GM21528 (cell line): ENCODE measurements at regions not wholly inside any gene's neighbourhood (a gene's known extent, or its start where the extent isn't known, plus 50 kb on each side); places are given as distances from the start of the nearest gene placed in this dataset.
"Not testable (repeated sequence)": the region's sequence is repeated elsewhere in the genome, so short reads cannot be mapped to it uniquely, and the experiment has no call there.

Source experiments
- ATAC-seq: cut with Tn5 transposase; IDR thresholded peaks from one replicate; pipeline ENCODE4 v1.9.1; 2021; ENCODE audit warnings: mild to moderate bottlenecking, moderate library complexity; ENCODE audit not compliant: unreplicated experiment, low FRiP score

DNA sequence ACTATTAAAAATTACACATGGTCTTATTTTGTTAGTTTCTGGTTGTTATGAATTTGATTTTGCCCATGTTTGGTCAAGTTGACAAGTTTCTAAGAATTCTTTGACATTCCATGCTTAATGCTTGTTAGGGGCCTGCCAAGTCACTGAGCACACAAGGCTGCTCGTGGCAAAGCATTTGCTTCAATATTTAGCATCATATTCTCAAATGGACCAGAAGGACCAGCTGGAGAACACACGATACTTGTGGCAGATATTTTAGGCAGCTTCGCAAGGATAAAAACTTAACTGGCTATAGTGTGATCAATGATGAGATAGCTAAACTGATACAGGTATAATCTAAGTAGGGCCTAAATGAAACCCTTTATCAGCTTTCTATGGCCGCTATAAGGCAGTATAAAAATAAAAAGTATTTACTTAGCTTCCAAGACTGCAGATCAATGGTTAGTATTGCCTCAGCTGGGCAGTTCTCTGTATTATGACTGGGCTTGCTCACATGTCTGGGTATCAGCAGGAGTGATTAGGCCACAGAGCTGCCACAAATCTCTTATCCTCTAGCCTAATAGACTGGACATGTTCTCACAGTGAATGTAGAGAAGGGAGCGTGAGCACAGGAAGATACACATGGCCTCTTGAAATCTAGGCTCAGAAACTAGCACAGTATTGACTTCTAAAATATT, 155.9 kb upstream of the SPRY2 start:
- no peak for ATAC-seq

DNA sequence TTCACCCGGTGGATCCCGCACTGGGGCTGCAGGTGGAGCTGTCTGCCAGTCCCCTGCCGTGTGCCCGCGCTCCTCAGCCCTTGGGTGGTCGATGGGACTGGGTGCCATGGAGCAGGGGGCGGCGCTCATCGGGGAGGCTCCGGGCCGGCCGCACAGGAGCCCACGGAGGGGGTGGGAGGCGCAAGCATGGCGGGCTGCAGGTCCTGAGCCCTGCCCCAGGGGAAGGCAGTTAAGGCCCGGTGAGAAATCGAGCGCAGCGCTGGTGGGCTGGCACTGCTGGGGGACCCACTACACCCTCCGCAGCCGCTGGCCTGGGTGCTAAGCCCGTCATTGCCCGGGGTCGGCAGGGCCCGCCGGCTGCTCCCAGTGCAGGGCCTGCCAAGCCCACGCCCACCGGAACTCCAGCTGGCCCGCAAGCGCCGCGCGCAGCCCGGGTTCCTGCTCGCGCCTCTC, 149.6 kb upstream of the SPRY2 start:
- ATAC-seq = not testable (repeated sequence)

DNA sequence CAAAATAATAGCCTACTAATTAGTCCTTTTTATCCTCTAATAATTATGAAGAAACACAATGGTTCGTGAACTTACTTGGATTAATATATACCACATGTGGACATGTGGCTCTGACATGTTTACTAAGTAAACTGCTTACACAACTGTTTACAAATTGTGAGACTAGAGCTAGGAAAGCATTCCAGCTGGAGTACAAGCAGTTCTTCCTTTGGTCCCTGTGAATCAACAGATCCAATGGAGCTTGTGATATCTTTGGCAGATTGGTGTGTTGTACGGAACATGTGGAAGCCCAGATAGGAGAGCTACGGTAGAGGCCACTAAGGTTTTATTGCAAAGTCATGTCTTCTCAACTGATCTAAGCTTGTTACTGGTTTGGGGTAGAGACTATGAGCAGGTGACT, 145.5 kb upstream of the SPRY2 start:
- ATAC-seq = no peak

DNA sequence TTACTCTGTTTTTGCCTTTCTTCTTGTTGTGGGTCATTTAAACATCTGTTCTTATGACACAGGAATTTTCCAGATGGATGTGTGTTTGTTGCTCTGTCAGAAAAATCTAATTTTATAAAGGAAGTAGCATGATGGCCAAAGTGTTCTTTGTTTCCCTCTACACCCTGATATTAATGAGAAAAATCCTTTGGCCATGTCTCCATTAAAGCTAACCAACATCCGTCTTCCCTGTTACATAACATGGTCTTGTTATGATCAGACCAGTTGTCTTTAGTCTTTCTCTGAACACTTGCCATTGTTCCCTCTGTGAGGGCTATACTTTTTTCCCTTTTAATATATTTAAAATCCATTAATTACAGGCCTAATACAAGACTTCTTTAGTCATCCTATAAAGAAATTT, 142.2 kb upstream of the SPRY2 start:
- ATAC-seq = no peak

DNA sequence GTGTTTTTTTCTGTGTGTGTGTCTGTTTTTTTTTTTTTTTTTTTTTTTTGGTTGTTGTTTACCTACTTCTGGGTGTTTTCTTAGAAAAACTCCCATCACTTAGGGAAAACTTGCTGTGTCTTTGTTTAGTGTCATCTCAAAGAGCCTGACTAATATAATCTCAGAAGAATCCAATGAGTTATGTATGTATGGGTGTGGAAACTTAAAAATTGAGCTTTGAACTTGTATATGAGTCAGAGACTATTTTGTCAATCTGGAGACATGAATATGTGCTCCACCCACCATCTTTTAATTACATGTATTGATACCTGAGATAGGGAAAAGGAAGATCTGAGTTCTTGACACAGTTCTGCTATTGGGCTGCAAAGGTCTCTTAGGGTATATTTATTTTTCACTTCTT, 140.7 kb upstream of the SPRY2 start:
- ATAC-seq = no peak

DNA sequence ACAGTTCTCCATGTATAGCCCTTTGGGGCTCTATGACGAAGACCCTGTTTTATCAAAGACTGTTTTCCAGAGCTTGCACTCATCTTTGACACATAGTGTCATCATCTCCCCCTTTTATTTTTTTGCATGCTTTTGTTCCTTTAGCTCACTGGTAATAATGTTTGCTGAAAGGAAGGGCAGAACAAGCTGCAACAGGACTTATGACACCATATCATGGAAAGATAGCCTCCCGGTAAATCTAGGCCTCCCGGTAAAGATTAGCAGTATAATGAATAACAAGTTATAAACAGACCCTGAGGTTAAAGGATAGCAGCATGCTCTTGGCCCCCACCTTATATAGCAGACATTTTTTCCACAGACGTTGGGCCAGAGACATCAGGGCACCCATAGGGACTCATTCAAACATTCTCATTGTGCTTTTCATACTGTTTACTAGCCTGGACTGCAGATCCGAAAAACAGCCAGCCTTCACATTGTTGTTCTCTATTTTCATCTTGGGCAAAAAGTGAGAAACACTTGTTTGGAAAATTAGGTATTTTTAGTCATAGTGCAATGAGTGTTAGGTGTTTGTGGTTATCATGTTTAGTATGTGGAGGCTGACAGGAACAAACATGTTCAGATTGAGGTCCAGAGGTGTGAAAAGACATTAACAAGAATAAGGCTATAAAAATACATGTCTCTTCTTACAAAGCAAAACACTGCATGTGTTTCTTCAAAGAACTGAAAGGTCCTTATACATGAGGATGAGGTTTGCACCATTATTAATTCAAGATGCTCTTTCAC, 136.9 kb upstream of the SPRY2 start:
- ATAC-seq = no peak

DNA sequence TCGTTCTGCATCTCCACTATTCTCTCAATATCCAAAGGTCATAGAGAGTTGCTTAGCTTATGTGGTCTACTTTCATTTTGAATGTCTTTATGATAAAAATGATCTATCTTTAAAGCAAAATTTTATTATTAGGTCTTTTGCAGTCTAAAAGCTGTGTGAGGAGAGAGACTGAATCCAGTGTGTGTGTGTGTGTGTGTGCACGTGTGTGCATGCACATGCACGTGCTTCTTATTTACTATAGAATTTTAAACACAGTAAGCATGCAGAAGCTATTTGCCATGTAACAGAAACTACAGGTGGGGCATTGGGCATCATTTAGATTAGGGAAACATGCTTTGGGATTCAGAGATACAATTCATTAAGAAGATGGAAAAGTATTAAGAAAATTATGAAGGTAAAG, 136.0 kb upstream of the SPRY2 start:
- ATAC-seq = no peak

DNA sequence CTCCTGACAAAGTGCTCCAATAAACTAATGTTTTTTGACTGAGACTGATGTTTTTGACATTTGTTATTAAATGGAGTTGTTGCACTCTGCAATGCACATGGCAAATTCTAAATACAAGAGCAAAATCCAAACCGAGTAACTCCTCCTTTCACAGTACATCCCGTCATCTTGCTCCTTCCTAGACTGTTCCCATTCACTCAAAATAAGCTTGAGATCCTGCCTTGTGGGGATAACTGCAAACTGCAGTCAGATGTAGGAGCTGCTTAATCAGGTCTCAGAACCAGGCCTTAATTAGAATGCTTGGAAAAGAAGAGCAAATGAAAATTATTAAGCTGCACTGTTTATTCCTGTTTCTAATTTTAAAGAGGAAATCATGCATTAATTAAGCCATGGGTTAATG, 134.8 kb upstream of the SPRY2 start:
- no peak for ATAC-seq

DNA sequence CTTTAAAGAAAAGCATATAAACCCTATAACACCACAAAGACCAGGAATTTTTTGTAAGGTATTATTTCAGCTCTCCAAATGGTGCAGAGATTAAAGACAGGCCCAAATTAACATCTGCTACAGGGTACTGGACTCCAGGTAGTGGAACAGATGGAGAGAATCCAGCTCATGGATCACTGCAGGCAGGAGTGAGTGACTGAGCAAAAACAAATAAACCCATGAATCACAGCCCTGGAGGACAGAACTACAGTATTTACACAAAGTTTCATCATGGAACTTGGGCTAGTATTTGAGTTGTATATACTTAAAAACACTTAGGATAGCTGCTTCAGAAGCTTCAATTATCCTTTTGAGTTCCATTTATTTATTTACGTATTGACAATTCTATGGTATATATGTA, 132.8 kb upstream of the SPRY2 start:
- ATAC-seq = no peak

DNA sequence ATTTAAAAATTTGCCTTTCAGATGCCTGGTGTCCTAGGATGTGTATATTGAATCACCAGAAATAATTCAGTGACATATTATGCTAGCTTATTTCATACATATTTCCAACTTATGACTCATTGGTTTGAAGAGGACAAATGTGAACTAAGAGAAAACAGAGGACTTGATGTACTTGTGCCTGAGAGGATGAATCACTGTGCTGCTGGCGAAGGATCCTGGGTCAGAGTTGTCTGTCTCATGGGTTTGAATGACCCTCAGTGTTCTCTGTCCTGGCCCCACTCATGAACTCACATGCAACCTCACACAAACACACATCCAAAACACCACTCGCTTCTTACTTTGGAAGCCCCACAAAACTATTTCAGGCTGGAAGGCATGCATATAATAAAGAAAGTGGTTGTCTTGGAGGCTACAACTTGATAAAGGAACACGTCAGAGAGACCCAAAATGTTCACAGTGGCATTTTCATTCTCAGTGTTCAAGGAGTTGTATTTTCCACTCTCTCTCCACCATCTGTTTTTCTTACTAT, 129.0 kb upstream of the SPRY2 start:
- no peak for ATAC-seq

DNA sequence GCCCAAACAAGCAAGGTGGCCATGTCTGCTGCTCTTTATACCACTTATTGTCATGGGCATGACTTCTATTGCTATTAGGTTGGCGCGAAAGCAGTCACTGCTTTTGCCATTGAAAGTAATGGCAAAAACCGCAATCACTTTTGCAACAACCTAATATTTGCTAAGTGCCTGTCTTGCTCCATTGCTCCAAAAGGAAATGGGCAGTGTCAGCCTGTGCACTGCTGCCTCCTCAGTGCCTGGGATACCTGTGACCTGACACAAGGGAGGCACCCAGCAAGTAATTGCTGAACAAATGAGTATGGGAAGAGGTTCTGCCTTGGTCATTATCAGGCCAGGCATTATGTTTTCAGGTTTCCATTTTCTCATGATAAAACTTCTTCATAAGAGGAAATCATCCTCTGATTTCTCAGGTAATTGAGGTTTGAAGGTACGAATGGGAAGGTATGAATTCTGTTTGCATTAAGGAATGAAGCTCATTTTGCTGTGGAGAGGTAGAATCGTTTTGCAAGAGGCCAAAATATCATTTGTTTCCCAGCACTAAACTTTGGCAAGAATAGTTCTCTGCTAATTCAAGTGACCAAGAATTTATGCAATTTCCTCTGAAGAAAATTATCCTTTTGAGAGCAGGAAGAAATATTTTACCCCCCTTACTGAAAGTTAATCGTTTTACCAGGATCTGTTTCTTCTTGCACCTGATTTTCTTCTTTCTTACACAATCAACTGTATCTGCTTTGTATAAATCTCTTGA, 128.4 kb upstream of the SPRY2 start:
- ATAC-seq = no peak

DNA sequence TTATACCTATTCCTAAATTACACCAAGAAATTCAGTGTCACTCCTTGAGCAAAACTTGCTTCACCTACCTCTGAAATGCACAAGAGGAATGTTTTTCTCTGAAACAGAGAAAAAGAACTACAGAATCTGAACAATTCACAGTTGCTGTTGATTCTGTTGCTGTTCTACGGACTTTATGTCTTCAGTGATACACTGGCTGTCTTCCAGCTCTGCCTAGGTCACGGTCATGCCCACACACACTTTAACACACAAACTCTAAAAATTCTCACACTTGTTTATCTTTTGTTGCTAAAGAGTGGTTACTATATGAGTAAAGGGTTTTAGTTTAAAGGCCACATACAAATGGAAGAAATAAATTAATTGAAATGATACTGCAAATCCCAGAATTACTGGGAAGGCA, 124.4 kb upstream of the SPRY2 start:
- ATAC-seq = no peak

DNA sequence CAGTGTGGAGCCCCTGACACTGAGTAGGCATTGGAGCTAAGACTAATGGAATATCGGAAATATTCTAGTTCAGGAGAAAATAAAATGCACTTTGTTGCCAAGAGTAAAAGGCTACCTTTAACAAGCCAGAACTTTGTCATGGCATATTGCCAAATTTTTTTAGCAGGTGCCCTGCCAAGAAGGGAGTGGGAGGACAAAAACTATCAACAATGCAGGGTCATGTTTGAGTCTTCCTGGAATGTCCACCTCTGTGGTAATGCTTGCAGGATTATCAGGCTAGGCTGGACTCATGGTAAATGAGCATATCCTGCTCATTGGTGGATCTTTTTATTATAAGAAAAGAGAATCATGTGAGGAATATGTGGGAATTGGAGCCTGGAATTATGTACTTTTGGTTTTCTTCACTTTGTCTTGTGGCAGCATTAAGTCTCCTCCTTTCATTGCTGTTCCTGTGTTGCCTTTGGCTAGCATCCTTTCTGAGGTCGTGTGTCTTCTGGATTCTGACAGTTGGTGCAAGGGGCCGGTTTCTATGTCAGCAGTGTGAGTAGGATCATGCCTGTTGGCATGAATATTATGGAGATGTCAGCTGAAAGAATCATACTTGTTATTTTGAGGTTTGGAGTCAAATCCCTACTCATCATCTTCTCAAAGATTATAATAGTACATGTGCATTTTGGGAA, 122.9 kb upstream of the SPRY2 start:
- ATAC-seq = no peak

DNA sequence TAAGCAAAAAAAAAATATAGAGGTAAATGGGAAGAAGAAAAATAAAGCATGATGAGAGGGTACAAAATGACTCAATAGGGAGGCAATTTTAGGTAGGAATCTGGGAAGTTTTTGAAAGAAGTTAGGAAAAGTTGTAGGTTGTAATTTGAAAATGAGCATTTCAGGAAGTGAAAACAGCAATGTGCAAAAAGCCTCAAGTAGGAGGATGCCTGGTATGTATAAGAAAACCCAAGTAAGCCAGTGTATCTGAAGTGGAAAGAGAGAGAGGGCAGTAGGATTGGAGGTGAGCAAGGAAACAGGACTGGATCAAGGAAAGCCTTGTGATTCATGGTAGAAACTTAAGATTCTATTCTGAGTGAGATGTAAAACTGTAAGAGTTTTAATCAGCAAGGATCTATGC, 121.6 kb upstream of the SPRY2 start:
- no peak for ATAC-seq

DNA sequence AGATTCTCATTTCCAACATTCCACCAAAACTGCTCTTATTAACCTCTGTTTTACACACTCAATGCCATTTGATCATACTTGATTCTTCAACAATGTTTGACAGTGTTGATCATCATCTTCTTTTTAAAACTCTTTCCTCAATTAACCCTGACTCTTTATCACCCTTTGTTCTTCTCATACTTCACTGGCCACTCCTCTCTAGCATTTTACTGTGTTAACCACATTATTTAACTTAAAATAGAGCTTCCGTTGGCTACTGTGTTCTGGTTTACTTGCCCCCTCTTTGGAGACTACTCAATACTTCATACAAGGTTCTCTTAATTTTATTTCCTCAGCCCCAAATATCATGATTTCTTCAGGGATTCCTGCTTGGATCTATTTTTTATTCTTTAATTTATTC, 121.1 kb upstream of the SPRY2 start:
- ATAC-seq = no peak

DNA sequence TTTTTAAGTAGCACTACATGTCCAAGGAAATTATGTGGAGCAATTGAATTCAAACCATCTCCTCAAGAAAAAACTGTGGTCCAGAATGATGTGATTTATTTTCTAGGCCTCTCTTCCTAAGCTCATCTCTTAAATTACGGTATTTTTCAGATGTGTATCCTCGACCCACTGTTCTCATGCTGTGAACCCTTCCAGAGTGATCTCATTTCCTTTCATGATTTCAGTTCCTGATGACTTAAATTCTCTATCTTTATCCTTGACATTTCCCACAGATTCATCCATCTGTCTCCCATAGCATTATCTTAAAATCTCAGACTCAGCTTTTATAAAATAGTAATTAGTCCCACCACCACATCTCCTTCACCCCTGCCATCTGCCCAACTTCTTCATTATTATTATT, 117.6 kb upstream of the SPRY2 start:
- ATAC-seq = no peak

DNA sequence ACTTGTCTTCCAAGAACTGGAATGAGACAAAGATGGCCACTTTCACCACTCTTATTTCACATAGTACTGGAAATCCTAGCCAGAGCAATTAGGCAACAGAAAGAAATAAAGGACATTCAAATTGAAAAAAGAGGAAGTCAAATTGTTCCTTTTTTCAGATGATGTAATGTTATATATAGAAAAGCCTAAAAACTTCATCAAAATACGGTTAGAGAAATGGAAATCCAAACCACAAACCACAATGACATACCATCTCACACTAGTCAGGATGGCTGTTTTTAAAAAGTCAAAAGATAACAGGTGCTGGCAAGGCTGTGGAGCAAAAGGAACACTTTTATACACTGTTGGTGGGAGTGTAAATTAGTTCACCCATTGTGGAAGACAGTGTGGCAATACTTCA, 113.3 kb upstream of the SPRY2 start:
- peak; percentile 83 for ATAC-seq

DNA sequence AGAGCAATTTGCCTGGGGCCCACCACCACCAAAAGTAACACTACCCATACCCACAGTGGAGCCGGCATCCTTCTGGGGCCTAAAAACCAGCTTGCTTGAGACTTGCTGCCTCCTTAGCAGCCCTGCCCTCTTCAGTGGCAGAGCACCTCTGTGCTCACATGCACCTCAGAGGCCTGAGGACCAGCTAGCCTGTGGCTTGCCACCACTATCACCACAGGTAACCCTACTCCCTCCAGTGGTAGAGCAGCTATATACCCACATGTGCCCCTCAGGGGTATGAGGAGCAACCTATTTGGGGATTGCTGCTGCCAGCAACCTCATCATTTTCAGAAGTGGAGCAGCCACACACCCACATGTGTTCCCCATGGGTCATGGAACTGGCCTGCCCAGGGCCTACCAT, 111.4 kb upstream of the SPRY2 start:
- ATAC-seq = no peak

DNA sequence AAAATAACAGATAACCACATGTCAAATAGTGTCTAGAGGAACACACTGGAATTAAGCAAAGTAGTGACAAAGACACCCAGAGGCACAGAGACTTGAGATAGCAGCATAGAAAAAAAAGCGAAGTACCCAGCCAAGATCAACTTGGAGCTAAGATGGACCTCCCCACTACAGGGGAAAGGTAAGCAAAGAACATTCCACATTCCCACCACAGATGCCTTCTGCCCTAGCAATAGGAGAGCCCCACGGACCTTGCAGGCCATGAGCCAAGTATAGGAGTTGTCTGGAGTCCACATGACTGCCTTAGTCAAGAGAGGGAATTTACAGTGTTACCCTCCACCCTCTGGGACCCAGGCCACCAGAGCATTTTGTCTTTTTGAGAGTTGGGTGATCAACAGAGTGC, 110.7 kb upstream of the SPRY2 start:
- no peak for ATAC-seq

DNA sequence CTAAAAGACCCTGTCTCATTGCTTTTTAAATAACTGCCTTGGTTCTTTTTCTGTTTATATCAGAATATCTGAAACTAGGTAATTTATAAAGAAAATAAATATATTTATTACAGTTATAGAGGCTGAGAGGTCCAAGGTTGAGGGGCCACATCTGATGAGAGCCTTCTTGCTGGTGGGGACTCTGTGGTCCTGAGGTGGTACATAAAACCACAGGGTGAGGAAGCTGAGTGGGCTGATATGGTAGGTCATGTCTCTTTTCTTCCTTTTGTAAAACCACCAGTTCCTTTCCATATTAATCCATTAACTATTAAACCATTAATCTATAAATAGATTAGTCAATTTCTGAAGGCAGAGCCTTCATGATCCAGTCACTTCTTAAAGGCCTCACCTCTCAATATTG, 109.5 kb upstream of the SPRY2 start:
- ATAC-seq = no peak

DNA sequence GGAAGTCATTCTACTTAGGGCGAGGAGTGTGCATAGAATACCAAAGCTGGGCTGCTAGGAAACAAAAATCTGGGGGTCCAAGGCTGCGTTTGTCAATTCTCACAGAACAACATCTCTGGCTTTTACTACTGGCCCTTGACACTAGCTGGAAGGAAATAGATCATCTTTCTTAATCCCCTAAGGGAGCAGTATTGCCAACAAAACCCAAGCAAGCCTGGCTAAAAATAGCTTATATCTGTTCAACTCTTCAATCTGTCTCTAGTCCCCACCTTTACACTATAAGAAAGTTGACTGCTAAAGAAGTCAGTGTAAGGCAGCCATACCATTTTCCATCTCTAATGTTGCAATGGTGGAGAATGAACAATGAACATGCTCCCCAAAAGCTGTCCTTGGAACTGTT, 107.8 kb upstream of the SPRY2 start:
- no peak for ATAC-seq
